Glutamatergic neuron (in vitro differentiated cells): ENCODE measurements at regions not wholly inside any gene's neighbourhood (a gene's known extent, or its start where the extent isn't known, plus 50 kb on each side); places are given as distances from the start of the nearest gene placed in this dataset.

ENCODE experiments used
- DNase-seq: peaks from one replicate; pipeline ENCODE4 v3.0.0; 2022
- H3K27ac Mint-ChIP-seq: one replicate; pipeline ENCODE4 v1.8.0; 2020; ENCODE audit warnings: mild to moderate bottlenecking, mixed read lengths, inconsistent platforms; ENCODE audit not compliant: unreplicated experiment
- H3K27me3 Mint-ChIP-seq: one replicate; pipeline ENCODE4 v1.8.0; 2020; ENCODE audit warnings: mild to moderate bottlenecking, moderate library complexity, mixed read lengths, inconsistent platforms; ENCODE audit not compliant: unreplicated experiment
- H3K36me3 Mint-ChIP-seq: one replicate; pipeline ENCODE4 v1.8.0; 2020; ENCODE audit warnings: mild to moderate bottlenecking, mixed read lengths, inconsistent platforms; ENCODE audit not compliant: unreplicated experiment
- H3K4me1 Mint-ChIP-seq: one replicate; pipeline ENCODE4 v1.8.0; 2020; ENCODE audit warnings: mild to moderate bottlenecking, low read depth, mixed read lengths, inconsistent platforms; ENCODE audit not compliant: unreplicated experiment
- H3K4me3 Mint-ChIP-seq: one replicate; pipeline ENCODE4 v1.8.0; 2020; ENCODE audit warnings: mild to moderate bottlenecking, mixed read lengths, inconsistent platforms; ENCODE audit not compliant: unreplicated experiment
- H3K9me3 Mint-ChIP-seq: one replicate; pipeline ENCODE4 v1.8.0; 2020; ENCODE audit warnings: mild to moderate bottlenecking, moderate library complexity, mixed read lengths, inconsistent platforms; ENCODE audit not compliant: unreplicated experiment
- TF ChIP-seq, protein P1 (sequence below): fragments of 200-600 bp; sonication (generic); IDR thresholded peaks from one replicate; pipeline ENCODE4 v1.5.0; 2021; ENCODE audit not compliant: partially characterized antibody, unreplicated experiment

DNA sequence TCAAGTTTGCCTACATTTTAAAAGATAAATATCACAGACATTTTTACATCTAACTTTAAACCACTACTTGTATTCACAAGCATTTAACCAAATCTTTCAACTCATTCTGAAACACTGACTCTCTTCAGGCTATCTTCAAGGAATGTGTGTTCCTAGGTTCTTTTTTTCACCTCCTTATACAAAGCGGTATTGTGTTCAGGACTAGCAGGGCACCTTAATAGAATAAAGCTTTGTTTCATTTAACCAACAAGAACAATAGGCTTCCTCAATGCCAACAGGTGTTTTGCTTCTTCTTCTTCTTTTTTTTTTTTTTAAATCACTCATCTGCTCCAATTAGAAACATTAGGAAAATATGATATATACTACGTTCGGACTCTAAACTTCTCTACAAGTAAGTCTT is 212.9 kb upstream of the SEMA3E start:
- no peak overlapping the region for H3K4me3 Mint-ChIP-seq
- TF ChIP-seq, protein P1, sequence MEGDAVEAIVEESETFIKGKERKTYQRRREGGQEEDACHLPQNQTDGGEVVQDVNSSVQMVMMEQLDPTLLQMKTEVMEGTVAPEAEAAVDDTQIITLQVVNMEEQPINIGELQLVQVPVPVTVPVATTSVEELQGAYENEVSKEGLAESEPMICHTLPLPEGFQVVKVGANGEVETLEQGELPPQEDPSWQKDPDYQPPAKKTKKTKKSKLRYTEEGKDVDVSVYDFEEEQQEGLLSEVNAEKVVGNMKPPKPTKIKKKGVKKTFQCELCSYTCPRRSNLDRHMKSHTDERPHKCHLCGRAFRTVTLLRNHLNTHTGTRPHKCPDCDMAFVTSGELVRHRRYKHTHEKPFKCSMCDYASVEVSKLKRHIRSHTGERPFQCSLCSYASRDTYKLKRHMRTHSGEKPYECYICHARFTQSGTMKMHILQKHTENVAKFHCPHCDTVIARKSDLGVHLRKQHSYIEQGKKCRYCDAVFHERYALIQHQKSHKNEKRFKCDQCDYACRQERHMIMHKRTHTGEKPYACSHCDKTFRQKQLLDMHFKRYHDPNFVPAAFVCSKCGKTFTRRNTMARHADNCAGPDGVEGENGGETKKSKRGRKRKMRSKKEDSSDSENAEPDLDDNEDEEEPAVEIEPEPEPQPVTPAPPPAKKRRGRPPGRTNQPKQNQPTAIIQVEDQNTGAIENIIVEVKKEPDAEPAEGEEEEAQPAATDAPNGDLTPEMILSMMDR, result no peak
- peaks cover 3% of the 10 kb centered on the region for H3K4me1 Mint-ChIP-seq
- no peaks in the 10 kb centered on the region for H3K9me3 Mint-ChIP-seq
- no peak overlapping the region for H3K27ac Mint-ChIP-seq
- DNase-seq, result no peak
- H3K27me3 Mint-ChIP-seq, result no peaks in the 10 kb centered on the region
- H3K36me3 Mint-ChIP-seq, result no peaks in the 10 kb centered on the region

DNA sequence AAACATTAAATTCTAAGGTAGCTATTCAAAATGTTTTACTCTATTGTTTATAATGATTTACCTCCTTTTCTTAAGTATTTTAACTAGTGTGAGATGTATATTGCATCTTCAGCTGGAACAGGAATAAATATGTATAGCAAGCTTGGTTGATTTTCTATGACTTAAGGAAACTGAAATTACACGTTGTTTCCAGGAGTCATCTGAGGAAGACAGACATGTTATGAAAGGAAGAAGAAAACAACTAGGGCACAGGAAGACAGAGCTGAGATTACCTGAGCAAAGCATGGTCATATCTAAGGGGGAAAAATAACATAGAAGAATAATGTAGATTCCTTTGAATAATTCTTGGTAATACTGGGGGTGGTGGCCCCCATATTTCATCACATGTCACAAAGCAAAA is 210.9 kb upstream of the SEMA3E start:
- Mint-ChIP-seq H3K27ac (no peak overlapping the region), H3K4me3 (no peak overlapping the region), H3K9me3 (no peaks in the 10 kb centered on the region), H3K4me1 (peaks cover 4% of the 10 kb centered on the region), H3K36me3 (no peaks in the 10 kb centered on the region), H3K27me3 (no peaks in the 10 kb centered on the region)
- TF ChIP-seq, protein P1, result no peak
- no peak for DNase-seq

DNA sequence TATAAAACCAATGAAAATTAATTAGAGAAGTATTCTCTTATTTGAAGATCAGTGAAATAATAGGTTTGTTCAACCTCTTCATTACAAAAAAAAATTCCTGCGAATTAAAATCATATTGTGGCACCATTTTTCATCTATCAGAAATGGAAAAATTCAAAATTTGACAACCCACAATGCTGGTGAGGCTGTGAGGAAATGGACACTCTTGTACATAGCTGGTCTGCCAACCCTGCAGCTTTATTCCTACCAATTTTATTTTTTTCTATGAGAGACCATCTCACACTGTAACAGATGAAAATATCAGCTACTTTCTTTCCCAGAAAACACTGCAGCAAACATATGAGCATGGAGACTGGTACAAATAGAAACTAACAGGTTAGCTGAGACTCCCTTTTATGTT is 208.8 kb upstream of the SEMA3E start:
- no peaks in the 10 kb centered on the region for H3K9me3 Mint-ChIP-seq
- no peaks in the 10 kb centered on the region for H3K27me3 Mint-ChIP-seq
- TF ChIP-seq, protein P1, result no peak
- peaks cover 4% of the 10 kb centered on the region for H3K4me1 Mint-ChIP-seq
- H3K4me3 Mint-ChIP-seq, result no peak overlapping the region
- H3K27ac Mint-ChIP-seq, result no peak overlapping the region
- DNase-seq, result no peak
- H3K36me3 Mint-ChIP-seq, result no peaks in the 10 kb centered on the region

DNA sequence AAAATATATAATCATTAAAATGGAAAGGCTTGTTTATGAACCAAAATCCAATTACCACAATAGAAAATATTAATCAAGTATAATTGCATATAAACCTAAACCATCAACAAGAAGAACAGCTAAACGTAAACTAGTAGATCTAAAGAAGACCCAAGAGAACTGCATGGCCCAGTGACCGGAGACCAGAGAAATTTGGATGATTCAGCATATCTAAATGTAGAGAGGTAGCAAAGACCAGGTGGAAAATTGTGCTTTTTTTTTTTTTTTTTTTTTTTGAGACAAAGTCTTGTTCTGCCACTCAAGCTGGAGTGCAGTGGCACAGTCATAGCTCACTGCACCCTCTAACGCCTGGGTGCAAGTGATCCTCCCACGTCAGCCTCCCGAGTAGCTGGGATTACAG is 207.2 kb upstream of the SEMA3E start:
- TF ChIP-seq, protein P1, result no peak
- no peaks in the 10 kb centered on the region for H3K36me3 Mint-ChIP-seq
- H3K4me1 Mint-ChIP-seq, result peaks cover 4% of the 10 kb centered on the region
- peak overlapping the region; percentile 23 for H3K27ac Mint-ChIP-seq
- no peaks in the 10 kb centered on the region for H3K9me3 Mint-ChIP-seq
- DNase-seq, result no peak
- H3K27me3 Mint-ChIP-seq, result no peaks in the 10 kb centered on the region
- H3K4me3 Mint-ChIP-seq, result no peak overlapping the region

DNA sequence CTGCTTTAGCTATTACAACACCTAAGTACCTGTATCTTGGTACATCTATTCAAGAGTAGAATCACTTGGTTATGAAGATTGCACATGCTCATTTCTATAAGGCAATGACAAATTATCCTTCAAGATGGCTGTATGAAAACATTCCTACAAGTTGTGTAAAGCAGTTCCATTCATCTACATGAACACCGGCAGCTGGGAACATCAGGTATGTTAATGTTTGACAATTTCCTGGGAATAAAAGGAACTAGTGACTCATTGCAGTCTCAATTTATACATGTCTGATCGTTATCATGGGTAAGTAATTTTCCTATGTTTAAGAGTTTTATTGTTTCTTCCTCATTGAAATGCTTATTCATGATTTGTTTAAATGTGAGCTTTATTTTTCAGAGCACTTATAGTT is 203.2 kb upstream of the SEMA3E start:
- TF ChIP-seq, protein P1, result no peak
- Mint-ChIP-seq H3K27ac (no peak overlapping the region), H3K4me3 (no peak overlapping the region)

More for the DNA sequence above, 203.2 kb upstream of the SEMA3E start:
- no peak for DNase-seq
- Mint-ChIP-seq H3K4me1 (peaks cover 11% of the 10 kb centered on the region), H3K27me3 (peaks cover 2% of the 10 kb centered on the region), H3K9me3 (no peaks in the 10 kb centered on the region), H3K36me3 (no peaks in the 10 kb centered on the region)
